Kidney epithelial cell (primary cell): ENCODE measurements at regions not wholly inside any gene's neighbourhood (a gene's known extent, or its start where the extent isn't known, plus 50 kb on each side); places are given as distances from the start of the nearest gene placed in this dataset.

Source experiments
- DNase-seq: peaks from one replicate; pipeline ENCODE4 v3.0.0-alpha.2; 2010; ENCODE audit warnings: low read depth
- H3K27me3 ChIP-seq: 2 replicates; pipeline ENCODE4 v1.6.0; 2011; ENCODE audit warnings: low read length; ENCODE audit not compliant: control insufficient read depth, insufficient read depth
- H3K36me3 ChIP-seq: 2 replicates; pipeline ENCODE4 v1.5.1; 2011; ENCODE audit warnings: low read length; ENCODE audit not compliant: control insufficient read depth, insufficient read depth
- H3K4me3 ChIP-seq: 2 replicates; pipeline ENCODE4 v1.5.1; 2011; ENCODE audit warnings: low read depth, mild to moderate bottlenecking, control low read depth, low read length
- CTCF ChIP-seq: IDR thresholded peaks from 2 replicates; pipeline ENCODE4 v1.5.1; 2011; ENCODE audit warnings: mild to moderate bottlenecking, moderate library complexity, low read length, control low read depth, inconsistent platforms; ENCODE audit not compliant: insufficient read depth, poor library complexity, severe bottlenecking

- TF ChIP-seq CTCF, result no peak
- no peak for DNase-seq
- H3K4me3 ChIP-seq, result no peak overlapping the region
- H3K36me3 ChIP-seq, result no peaks in the 10 kb centered on the region
- H3K27me3 ChIP-seq, result peaks cover 8% of the 10 kb centered on the region
Measured at GRCh38 chr2:5751873-5752482, 59.8 kb downstream of the SOX11 start.

GRCh38 chr2:5756272-5756671, 64.1 kb downstream of the SOX11 start:
- no peak for TF ChIP-seq CTCF
- peaks cover 8% of the 10 kb centered on the region for H3K27me3 ChIP-seq
- DNase-seq, result no peak

GRCh38 chr2:5758346-5758745, 66.2 kb downstream of the SOX11 start:
- Histone ChIP-seq H3K36me3 (no peaks in the 10 kb centered on the region), H3K4me3 (no peak overlapping the region), H3K27me3 (peaks cover 8% of the 10 kb centered on the region)
- DNase-seq, result no peak
- no peak for TF ChIP-seq CTCF

More at GRCh38 chr2:5756272-5756671, 64.1 kb downstream of the SOX11 start:
- Histone ChIP-seq H3K36me3 (no peaks in the 10 kb centered on the region), H3K4me3 (peak overlapping the region; percentile 4)

- H3K27me3 ChIP-seq, result peaks cover 8% of the 10 kb centered on the region
- no peak for DNase-seq
- no peak for TF ChIP-seq CTCF
- no peaks in the 10 kb centered on the region for H3K36me3 ChIP-seq
- no peak overlapping the region for H3K4me3 ChIP-seq
Measured at GRCh38 chr2:5759949-5760348, 67.8 kb downstream of the SOX11 start.

- no peak for DNase-seq
- TF ChIP-seq CTCF, result no peak
- Histone ChIP-seq H3K36me3 (no peaks in the 10 kb centered on the region), H3K27me3 (no peaks in the 10 kb centered on the region), H3K4me3 (no peak overlapping the region)
Measured at GRCh38 chr2:5763531-5763930, 71.3 kb downstream of the SOX11 start.

- Histone ChIP-seq H3K27me3 (no peaks in the 10 kb centered on the region), H3K36me3 (no peaks in the 10 kb centered on the region), H3K4me3 (no peak overlapping the region)
- no peak for TF ChIP-seq CTCF
- DNase-seq, result no peak
Measured at GRCh38 chr2:5764041-5764440, 71.9 kb downstream of the SOX11 start.
